Fibroblast of lung (primary cell): ENCODE measurements at regions not wholly inside any gene's neighbourhood (a gene's known extent, or its start where the extent isn't known, plus 50 kb on each side); places are given as distances from the start of the nearest gene placed in this dataset.

Experiments used
- DNase-seq, 2 donors: peaks; one replicate each; pipeline versions ENCODE4 v3.0.0 to v3.0.0-alpha.2; 2010; ENCODE audit warnings: low read depth in 2 of 2
- H2AFZ ChIP-seq: 2 replicates; pipeline ENCODE4 v1.5.1; 2012; ENCODE audit warnings: low read length, control low read depth, inconsistent platforms
- H3K27ac ChIP-seq: 2 replicates; pipeline ENCODE4 v1.5.1; 2011; ENCODE audit warnings: low read length, control low read depth; ENCODE audit not compliant: insufficient read depth
- H3K27me3 ChIP-seq: 2 replicates; pipeline ENCODE4 v1.5.1; 2011; ENCODE audit warnings: mild to moderate bottlenecking, low read length; ENCODE audit not compliant: control insufficient read depth, insufficient read depth
- H3K36me3 ChIP-seq: 2 replicates; pipeline ENCODE4 v1.5.1; 2011; ENCODE audit warnings: low read length; ENCODE audit not compliant: control insufficient read depth, insufficient read depth
- H3K4me1 ChIP-seq: 2 replicates; pipeline ENCODE4 v1.5.1; 2011; ENCODE audit warnings: low read length; ENCODE audit not compliant: control insufficient read depth, insufficient read depth; ENCODE audit errors: extremely low read depth
- H3K4me2 ChIP-seq: 2 replicates; pipeline ENCODE4 v1.5.1; 2011; ENCODE audit warnings: low read length, control low read depth; ENCODE audit not compliant: insufficient read depth; ENCODE audit errors: extremely low read depth
- H3K4me3 ChIP-seq, 4 experiments: fragments of 200-600 bp in 1 of 4; sonication (generic) in 1 of 4; replicated peaks in 1 of 4; 2 replicates each; pipeline ENCODE4 v1.5.1; 2011 to 2016; ENCODE audit warnings: low read length in 4 of 4, low read depth in 3 of 4, mild to moderate bottlenecking in 3 of 4, control low read depth in 2 of 4, inconsistent platforms in 1 of 4, mixed read lengths in 1 of 4; ENCODE audit not compliant: insufficient read depth in 1 of 4; ENCODE audit errors: control extremely low read depth in 1 of 4
- H3K79me2 ChIP-seq: 2 replicates; pipeline ENCODE4 v1.5.1; 2012; ENCODE audit warnings: mild to moderate bottlenecking, low read length, inconsistent platforms; ENCODE audit not compliant: control insufficient read depth, insufficient read depth
- H3K9ac ChIP-seq: 2 replicates; pipeline ENCODE4 v1.5.1; 2011; ENCODE audit warnings: mild to moderate bottlenecking, low read length, control low read depth; ENCODE audit not compliant: insufficient read depth
- H3K9me3 ChIP-seq: 2 replicates; pipeline ENCODE4 v1.5.1; 2012; ENCODE audit warnings: low read depth, low read length; ENCODE audit not compliant: control insufficient read depth, insufficient read depth
- H4K20me1 ChIP-seq: 2 replicates; pipeline ENCODE4 v1.5.1; 2011; ENCODE audit warnings: low read length; ENCODE audit not compliant: control insufficient read depth, insufficient read depth; ENCODE audit errors: extremely low read depth
- EZH2 ChIP-seq: IDR thresholded peaks from 2 replicates; pipeline ENCODE4 v1.5.1; 2012; ENCODE audit warnings: low read length, control low read depth, mild to moderate bottlenecking; ENCODE audit errors: missing control alignments
- TF ChIP-seq, protein P1 (sequence below), 2 donors: IDR thresholded peaks in 1 of 2; conservative IDR thresholded peaks in 1 of 2; 1 replicate in 1 of 2; 2 replicates in 1 of 2; pipeline ENCODE4 v1.5.1; 2011 to 2012; ENCODE audit warnings: low read length in 2 of 2, control low read depth in 1 of 2, inconsistent platforms in 1 of 2, low read depth in 1 of 2, mild to moderate bottlenecking in 1 of 2

DNA sequence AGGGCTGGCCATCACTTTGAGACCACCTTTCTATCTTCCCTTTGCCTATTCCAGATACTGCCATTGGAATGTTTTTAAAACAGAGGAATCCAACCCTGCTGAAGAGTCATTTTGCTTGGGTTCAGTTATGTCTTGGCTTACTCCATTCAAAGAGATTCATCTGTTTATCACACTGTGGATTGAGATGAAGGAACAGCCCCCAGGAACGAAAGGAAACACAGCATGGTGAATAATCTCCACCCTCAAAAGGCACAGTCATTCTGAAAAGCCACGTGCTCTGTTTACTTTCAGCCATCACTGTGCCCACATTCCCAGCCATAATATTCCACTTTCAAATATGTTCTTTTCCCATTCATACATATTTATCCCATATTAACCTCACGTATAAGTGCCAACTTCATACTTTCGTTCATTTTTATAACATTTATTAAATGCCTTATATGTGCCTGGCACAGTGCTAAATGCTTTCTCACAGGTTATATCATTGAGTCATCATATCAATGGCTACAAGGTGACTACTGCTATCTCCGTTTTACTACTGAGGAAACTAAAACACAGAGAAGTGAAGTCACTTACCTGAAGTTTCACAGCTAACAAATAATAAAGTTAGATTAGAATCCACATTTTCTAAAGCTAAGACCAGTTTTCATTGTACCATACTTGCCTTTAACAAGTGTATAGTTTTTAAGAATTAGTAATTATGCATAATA is 143.6 kb downstream of the OSR1 start:
- DNase-seq: no peak
- H3K9me3 ChIP-seq: no peaks in the 10 kb centered on the region
- H2AFZ ChIP-seq: no peak overlapping the region
- no peaks in the 10 kb centered on the region for H3K36me3 ChIP-seq
- no peaks in the 10 kb centered on the region for H3K4me1 ChIP-seq
- H3K27ac ChIP-seq: no peak overlapping the region
- H3K9ac ChIP-seq: no peak overlapping the region
- H3K4me3 ChIP-seq: no peak overlapping the region
- no peaks in the 10 kb centered on the region for H3K27me3 ChIP-seq
- TF ChIP-seq, protein P1, sequence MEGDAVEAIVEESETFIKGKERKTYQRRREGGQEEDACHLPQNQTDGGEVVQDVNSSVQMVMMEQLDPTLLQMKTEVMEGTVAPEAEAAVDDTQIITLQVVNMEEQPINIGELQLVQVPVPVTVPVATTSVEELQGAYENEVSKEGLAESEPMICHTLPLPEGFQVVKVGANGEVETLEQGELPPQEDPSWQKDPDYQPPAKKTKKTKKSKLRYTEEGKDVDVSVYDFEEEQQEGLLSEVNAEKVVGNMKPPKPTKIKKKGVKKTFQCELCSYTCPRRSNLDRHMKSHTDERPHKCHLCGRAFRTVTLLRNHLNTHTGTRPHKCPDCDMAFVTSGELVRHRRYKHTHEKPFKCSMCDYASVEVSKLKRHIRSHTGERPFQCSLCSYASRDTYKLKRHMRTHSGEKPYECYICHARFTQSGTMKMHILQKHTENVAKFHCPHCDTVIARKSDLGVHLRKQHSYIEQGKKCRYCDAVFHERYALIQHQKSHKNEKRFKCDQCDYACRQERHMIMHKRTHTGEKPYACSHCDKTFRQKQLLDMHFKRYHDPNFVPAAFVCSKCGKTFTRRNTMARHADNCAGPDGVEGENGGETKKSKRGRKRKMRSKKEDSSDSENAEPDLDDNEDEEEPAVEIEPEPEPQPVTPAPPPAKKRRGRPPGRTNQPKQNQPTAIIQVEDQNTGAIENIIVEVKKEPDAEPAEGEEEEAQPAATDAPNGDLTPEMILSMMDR (conservative IDR thresholded peaks at IDR 0.05 in 1 of 2, IDR thresholded peaks at IDR 0.05 in 1 of 2; ENCODE audit: low read depth in 1 of 2, low read length in 2 of 2): no peak
- TF ChIP-seq EZH2: no peak
- no peaks in the 10 kb centered on the region for H4K20me1 ChIP-seq
- no peaks in the 10 kb centered on the region for H3K79me2 ChIP-seq
- no peak overlapping the region for H3K4me2 ChIP-seq

DNA sequence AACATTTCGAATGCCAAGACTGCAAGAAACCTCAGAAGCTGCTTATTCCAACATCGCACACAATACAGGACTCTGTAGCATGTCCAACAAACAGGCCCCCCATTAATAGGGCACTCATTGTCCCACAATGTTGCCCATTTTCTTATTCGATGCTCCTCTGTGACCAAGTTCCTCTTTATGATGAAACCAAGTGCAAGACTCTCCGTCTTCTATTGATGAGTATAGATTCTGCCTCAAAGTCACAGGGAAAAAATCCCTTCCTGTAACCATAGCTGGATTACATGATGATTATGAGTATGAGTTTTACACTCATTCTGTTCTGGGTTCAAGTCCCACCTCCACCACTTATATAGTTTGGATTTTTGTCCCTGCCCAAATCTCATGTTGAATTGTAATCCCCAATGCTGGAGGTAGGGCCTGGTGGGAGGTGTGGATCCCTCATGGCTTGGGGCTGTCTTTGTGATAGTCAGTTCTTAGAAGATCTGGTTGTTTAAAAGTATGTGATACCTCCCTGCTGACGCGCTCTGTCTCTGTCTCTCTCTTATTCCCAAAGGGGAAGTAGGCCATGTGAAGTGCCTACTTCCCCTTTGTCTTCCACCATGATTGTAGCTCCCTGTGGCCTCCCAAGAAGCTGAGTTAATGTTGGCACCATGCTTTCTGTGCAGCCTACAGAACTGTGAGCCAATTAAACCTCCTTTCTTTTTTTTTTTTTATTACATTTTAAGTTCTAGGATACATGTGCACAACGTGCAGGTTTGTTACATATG is 148.7 kb downstream of the OSR1 start:
- Histone ChIP-seq H2AFZ (no peak overlapping the region), H3K4me3 (no peak overlapping the region), H3K4me2 (no peak overlapping the region), H3K79me2 (no peaks in the 10 kb centered on the region), H3K4me1 (no peaks in the 10 kb centered on the region), H3K36me3 (no peaks in the 10 kb centered on the region), H3K9ac (no peak overlapping the region), H3K27me3 (no peaks in the 10 kb centered on the region), H3K27ac (no peak overlapping the region), H4K20me1 (no peaks in the 10 kb centered on the region), H3K9me3 (no peaks in the 10 kb centered on the region)
- no peak for DNase-seq
- no peak for TF ChIP-seq EZH2
- TF ChIP-seq, protein P1 (conservative IDR thresholded peaks at IDR 0.05 in 1 of 2, IDR thresholded peaks at IDR 0.05 in 1 of 2; ENCODE audit: low read depth in 1 of 2, low read length in 2 of 2): no peak

DNA sequence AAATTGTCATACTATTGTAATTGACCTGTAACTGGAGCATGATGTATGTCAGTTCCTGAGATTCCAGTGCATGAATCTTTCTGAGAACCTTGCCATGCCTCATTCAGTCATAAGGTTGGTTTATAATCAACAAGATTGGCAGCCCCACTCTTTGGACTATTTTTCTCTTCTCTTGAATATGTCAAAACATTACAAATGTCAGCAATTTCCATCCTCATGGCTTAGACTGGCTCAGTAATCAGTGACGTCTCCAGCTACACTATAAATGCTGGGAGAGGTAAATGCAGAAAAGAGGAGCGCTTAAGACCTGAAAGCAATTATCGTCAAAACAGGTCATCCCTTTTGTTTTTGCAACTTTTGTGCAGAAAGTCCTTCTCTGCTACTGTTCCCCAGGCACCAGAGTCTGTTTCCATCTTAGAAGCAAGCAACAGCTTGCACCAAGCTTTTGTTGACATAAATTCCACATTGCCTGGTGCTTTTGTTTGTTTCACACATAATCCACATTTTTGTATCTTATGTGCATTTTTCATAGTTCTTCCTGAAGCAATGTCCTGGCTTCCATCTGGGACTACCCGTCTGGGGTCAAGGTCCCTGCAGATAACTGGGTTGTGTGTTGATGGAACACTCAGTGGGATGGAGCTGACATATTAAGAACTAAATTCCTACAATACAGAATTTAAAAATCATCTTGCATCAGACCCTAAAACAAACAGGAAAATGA is 149.8 kb downstream of the OSR1 start:
- no peak overlapping the region for H3K27ac ChIP-seq
- H3K27me3 ChIP-seq: no peaks in the 10 kb centered on the region
- no peaks in the 10 kb centered on the region for H3K36me3 ChIP-seq
- TF ChIP-seq, protein P1 (conservative IDR thresholded peaks at IDR 0.05 in 1 of 2, IDR thresholded peaks at IDR 0.05 in 1 of 2; ENCODE audit: low read depth in 1 of 2, low read length in 2 of 2): no peak
- no peak for TF ChIP-seq EZH2
- H3K4me1 ChIP-seq: no peaks in the 10 kb centered on the region
- H4K20me1 ChIP-seq: no peaks in the 10 kb centered on the region
- no peak overlapping the region for H3K4me3 ChIP-seq
- H3K9ac ChIP-seq: no peak overlapping the region
- no peaks in the 10 kb centered on the region for H3K9me3 ChIP-seq
- no peaks in the 10 kb centered on the region for H3K79me2 ChIP-seq
- DNase-seq: no peak
- H3K4me2 ChIP-seq: no peak overlapping the region
- H2AFZ ChIP-seq: no peak overlapping the region
